IPS-11a (cell line): ENCODE measurements at regions not wholly inside any gene's neighbourhood (a gene's known extent, or its start where the extent isn't known, plus 50 kb on each side); places are given as distances from the start of the nearest gene placed in this dataset.

Source experiments
- H3K4me3 ChIP-seq: one replicate; pipeline ENCODE4 v1.5.1; 2013; ENCODE audit warnings: low read depth, low read length, control low read depth

GRCh38 chr15:47412136-47412535 lies 305.2 kb upstream of the SEMA6D start:
- H3K4me3 ChIP-seq, result no peak overlapping the region

- H3K4me3 ChIP-seq, result no peak overlapping the region
Observed at GRCh38 chr15:47412802-47413201, 304.5 kb upstream of the SEMA6D start.

GRCh38 chr15:47414207-47414606 lies 303.1 kb upstream of the SEMA6D start:
- H3K4me3 ChIP-seq, result no peak overlapping the region

- H3K4me3 ChIP-seq, result no peak overlapping the region
Observed at GRCh38 chr15:47415539-47415971, 301.8 kb upstream of the SEMA6D start.

DNA sequence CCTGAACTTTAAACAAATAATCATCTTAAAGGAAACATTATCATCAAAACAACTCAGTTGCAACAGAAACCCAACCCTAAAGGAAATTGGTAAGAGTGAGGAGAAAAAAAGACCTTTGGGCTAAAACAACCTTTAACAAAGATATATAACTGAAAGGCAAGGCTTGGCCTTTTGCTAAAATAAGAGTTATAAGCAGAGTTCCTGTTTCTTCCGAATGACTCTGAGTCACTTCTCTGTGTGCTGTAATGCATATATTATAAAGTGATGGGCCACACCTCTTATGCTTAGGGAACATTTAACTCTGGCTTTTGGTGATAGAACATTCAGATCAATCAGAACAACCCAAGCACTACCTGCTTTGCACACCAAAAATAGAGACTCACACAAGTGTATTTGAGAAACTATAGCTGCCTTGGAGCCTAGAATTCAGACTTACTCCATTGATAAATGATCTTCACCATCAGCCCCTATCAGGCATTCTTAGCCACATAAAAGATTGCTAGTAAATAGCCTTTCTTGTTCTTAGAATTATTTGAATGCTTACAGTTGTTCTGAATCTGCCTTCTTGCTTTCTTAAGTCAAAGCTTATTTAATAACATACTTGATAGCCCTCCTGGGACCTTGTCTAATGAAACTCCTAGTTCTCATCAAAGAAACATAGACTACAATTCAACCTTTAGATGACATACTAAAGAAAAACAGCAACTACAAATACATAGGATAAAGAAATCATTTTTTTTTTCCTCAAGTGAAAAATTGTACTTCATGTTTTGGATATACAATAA lies 294.2 kb upstream of the SEMA6D start:
- H3K4me3 ChIP-seq, result no peak overlapping the region

DNA sequence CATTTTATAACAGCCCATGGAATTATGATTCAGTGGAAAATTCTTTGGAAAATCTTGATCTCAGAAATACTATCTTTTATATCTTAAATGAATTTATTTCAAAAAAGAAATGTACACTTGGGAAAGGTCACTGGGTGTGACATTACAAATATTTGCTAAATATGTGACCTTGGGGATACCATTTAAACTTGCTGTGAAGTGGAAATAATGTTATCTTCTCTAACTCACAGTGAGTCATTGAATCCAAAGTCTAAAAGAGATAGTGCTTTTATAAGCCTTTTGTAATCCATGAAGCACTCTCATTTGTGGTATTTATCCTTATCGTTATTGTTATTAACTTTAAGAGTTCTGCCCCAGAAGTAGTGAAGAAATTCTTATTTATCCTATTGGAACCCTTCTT lies 289.8 kb upstream of the SEMA6D start:
- H3K4me3 ChIP-seq, result no peak overlapping the region

DNA sequence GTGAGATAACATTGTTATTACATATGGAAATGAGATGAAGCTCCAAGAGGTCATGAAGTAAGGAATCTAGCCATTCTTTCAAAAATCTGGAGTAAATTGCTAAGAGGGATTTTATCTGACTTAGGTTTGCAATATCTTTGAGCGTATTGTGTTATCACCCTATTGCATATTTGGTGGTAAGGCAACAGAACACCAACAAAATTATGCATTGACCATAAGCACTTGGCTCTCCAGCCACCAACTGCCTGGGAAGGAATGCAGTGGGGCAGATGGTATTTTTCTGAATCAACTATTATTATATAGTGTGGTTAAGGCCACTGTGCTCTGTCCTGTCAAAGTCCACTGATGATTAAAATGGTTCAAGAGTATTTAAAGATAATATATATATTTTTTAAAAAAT lies 287.9 kb upstream of the SEMA6D start:
- no peak overlapping the region for H3K4me3 ChIP-seq

DNA sequence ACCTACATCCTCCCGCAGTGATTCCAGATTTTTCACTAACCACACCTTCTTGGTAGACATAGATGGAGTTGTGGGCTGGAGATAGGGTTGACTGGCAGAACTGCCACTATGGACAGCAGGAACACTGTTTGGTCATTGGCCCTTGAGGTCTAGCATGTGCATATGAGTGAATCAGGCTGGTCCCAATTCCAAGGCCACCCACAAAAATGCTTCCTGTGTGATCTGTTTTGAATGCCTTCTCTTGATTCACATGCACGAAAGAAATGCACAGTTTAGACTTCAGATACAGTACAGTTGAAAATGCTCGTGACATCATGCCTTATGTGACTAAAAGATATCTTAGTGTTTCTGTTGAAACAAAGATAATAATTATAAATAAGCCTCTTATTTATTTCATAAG lies 285.8 kb upstream of the SEMA6D start:
- H3K4me3 ChIP-seq, result no peak overlapping the region

DNA sequence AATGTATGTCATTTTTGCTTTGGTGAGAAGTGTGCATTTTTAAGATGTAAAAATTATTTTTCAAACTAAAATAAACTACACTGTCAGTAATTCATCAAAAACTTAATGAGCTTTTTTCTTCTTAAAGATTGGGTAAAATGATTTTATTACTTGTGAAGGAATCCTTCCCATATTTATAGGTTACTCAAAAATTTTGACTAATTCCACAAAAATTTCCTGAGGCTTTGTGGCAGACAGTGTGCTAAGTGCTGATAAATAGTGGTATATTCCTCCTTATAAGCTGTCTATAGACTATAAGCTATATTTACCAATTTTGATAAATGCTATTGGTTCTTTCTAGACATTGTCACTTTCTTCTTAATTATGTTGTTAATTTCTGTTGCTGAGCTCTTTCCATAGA lies 284.5 kb upstream of the SEMA6D start:
- H3K4me3 ChIP-seq, result no peak overlapping the region

DNA sequence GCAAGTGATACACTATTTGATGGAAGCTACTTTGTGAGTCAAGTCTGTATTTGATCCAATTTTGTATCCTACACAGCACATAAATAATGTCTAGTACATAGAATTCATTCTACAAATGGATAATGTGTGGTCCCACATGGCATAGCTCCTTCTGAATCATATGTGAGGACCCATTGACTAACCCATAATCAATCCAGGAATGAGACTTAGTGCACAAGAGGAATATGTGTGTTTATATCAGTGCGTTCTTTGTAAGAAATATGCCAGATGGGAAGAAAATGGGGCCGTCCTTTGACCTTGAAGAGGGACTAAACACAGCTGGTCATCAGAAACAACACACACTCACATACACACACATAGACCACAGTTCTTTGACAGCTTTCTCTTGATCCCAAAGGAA lies 282.7 kb upstream of the SEMA6D start:
- no peak overlapping the region for H3K4me3 ChIP-seq

DNA sequence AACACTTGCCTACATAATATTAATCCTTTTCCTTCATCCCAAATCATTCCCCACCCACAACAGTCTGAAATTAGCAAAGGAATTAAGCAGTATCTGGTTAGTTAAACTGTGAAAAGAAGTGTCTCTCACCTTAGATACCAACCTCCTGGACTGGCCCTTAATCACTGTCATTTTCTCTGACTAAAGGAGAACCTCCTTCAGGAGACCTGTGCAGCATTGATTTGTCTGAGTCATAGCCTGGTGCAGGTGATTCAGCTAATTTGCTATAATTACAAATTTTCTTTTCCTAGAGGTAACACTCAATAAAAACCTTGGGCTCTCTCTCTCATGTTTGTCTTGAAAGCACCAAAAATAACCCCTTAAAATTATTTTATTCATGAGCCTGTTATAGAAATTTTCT lies 279.8 kb upstream of the SEMA6D start:
- no peak overlapping the region for H3K4me3 ChIP-seq

DNA sequence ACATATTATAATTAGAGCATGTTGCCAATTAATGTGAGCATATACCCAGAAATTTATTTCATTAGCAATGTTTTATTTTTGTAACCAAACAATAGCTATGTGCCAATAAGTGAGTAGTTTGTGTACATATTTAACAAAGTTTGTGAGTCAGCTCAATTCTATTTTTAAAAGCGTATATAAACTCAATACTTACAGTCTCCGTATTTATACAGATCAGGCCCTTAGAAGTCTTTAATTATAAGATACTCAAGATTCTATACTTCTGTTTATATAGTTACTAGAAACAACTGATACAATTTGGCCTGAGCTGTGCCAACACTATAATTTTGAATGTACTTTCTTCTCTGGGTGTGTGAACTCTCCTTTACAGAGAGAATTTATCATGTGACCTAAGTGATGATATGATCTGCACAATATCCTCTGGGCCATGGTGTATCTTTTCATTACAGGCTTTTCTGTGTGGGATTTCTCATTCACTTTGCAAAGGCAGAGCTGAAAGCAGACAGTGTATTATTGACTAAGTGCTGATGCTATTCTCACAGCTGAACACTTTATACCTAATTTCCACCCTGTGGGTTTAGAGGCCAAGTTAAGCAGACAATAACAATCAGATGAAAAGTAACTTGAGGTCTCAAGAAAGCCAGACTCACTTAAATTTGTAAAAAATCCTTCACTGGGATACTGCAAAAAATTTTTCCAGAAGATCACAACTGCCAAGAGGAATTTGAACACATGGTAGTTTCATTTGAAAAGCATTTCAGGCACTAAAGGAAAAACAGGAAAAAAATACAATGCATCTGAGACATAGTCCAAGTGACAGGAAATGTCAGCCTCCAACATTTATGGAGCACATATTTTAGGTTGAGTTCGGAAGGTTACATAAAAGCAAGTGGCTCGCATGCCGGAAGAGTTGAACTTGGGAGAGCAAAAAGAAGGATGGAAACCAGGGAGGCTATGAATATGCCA lies 277.9 kb upstream of the SEMA6D start:
- H3K4me3 ChIP-seq, result no peak overlapping the region

DNA sequence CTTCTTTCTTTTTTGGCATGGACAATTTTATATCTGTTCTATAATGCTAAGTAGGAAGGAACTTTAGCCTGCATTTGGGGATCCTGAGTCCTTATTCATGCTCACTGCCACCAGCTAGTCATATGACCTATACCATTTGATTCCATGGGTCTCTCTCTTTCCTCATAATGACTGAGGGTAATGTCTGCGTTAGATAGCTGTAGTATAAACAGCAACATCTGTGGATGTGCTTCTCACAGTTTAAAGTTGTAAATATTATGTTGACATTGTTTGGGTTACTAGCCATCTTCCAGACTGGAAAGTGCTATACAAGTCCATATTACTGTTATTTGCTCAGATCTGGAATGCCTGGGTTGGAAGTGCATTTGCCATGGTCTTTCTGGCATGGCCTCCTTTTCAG lies 274.9 kb upstream of the SEMA6D start:
- H3K4me3 ChIP-seq, result no peak overlapping the region

DNA sequence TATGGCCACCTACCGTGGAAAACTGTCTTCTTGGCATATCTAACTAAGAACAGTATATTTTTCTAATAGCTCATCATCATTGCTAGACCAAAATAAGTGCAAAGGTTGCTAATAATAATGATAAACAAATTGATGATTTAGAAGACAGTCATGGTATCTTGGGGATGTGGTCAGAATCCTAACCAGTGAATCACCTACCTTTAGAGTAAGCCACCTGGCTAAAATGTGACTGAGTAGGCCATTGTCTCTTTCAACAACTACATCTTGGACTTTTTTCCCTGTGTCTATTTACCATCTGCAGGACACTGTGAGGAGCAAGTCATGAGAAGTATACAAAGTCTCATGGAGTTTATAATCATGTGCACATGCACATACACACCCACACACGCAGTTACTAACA lies 273.5 kb upstream of the SEMA6D start:
- no peak overlapping the region for H3K4me3 ChIP-seq

- H3K4me3 ChIP-seq, result no peak overlapping the region
Observed at GRCh38 chr15:47445723-47446392, 271.4 kb upstream of the SEMA6D start.

DNA sequence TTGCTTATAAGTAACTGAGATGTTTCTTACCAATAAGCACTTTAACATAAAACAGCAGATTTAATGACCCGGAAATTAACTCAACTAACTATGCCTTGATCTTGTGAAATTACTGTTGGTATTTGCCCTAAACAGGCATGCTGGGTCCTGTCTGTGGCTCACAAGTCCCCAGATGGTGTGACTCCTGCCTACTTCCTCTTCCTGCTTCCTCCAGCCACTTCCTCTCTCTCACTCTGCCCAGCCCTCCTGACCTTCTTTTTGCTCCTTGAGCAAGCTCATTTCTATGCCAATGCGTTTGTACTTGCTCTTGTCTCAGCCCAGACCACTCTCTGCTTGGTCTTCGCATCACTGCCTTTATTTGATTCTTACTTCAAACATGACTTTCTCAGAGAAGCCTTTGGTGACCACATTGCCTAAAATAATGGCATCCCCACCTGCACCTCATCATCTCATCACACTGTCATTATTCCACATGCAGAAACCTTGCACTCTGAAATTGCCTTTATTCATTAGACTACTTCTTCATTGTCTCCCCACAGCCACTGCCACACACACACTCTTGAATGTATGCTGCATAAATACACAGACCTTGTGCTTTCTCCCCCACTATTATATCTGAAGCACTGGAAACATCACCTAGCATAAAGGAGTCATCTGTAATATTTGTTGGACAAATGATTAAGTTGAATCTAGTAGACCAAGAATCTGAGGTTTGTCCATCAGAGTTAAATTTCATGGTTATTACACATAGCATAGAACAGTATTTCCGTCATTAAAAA lies 256.3 kb upstream of the SEMA6D start:
- no peak overlapping the region for H3K4me3 ChIP-seq

- H3K4me3 ChIP-seq, result no peak overlapping the region
Observed at GRCh38 chr15:47461652-47462141, 255.6 kb upstream of the SEMA6D start.

GRCh38 chr15:47466357-47466756 lies 250.9 kb upstream of the SEMA6D start:
- H3K4me3 ChIP-seq, result no peak overlapping the region

DNA sequence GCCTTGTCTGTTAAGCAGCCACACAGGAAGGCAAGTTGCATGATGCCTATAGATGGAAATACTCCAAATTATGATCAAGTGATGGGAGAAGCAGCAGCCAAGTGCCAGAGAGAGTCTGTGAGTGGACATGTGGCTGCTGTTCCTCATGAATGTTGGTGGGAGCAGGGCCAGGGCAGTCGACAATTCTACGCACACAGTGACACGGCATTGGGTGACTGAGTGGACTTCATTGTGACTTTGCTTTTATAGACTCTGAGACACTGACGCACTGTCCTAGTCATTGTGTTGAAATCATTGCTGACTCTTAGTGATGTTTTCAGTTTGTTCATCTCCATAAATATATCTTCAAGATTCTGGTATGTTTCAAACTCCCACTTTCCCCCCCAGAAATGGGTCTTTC lies 246.3 kb upstream of the SEMA6D start:
- H3K4me3 ChIP-seq, result no peak overlapping the region

DNA sequence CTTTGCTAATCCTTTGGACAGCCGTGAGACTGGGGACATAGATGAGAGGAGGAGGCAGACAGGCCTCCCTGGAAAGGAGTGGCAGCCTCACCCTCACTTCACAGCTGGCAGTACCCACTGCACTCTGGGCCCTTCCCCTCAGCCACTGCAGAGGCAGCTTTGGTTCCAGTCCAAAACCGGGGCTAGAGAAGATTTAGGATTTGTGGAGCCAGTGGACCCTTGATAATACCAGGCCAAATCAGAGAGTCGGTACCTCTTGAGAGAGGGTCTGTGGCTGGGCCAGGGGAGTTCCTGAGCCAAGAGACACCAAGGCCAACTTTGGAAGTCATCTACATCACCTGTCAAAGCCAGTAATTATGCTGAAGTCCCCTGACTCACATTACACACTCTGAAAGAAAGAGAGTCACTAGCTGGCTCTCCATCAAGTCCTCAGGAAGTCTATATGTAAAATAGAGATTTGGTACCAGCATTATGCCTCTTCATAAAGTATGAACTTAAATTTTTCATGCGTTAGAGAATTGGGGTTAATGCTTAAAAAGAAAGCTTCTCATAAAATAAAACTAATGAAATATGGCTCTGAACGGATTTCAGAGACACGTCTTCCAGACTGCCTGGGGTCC lies 244.1 kb upstream of the SEMA6D start:
- H3K4me3 ChIP-seq, result no peak overlapping the region
